Suprapubic skin (tissue), 4 donors: ENCODE measurements at regions not wholly inside any gene's neighbourhood (a gene's known extent, or its start where the extent isn't known, plus 50 kb on each side); places are given as distances from the start of the nearest gene placed in this dataset.

Experiments used
- CTCF ChIP-seq, 2 donors: fragments of 200-600 bp in 1 of 2; fragments of 450-650 bp in 1 of 2; sonication (generic) in 1 of 2; IDR thresholded peaks; one replicate each; pipeline ENCODE4 v1.5.1; 2016 to 2019; ENCODE audit warnings: antibody characterized with exemption in 2 of 2, mild to moderate bottlenecking in 1 of 2, moderate library complexity in 1 of 2
- EP300 ChIP-seq: sonication (generic); formaldehyde crosslinking; IDR thresholded peaks from one replicate; pipeline ENCODE4 v1.6.1; 2017; ENCODE audit warnings: antibody characterized with exemption
- POLR2A ChIP-seq, 2 donors: fragments of 450-650 bp; IDR thresholded peaks; one replicate each; pipeline ENCODE4 v1.6.1; 2017; ENCODE audit warnings: antibody characterized with exemption in 2 of 2, mild to moderate bottlenecking in 2 of 2, moderate library complexity in 2 of 2
- POLR2AphosphoS5 ChIP-seq, 3 donors: sonication (generic); formaldehyde crosslinking; IDR thresholded peaks; one replicate each; pipeline ENCODE4 v1.6.1; 2017; ENCODE audit warnings: antibody characterized with exemption in 3 of 3

- no peak for TF ChIP-seq CTCF (IDR thresholded peaks at IDR 0.05)
- no peak for TF ChIP-seq POLR2AphosphoS5 (IDR thresholded peaks at IDR 0.05)
- TF ChIP-seq EP300, result no peak
- TF ChIP-seq POLR2A (IDR thresholded peaks at IDR 0.05), result peak in 1 of 2 donors; percentile 19
Measured at GRCh38 chr11:19595840-19596751, 116.5 kb upstream of the NAV2 start.
